ENCODE measurements at regions not wholly inside any gene's neighbourhood (a gene's known extent, or its start where the extent isn't known, plus 50 kb on each side); places are given as distances from the start of the nearest gene placed in this dataset.

DNA sequence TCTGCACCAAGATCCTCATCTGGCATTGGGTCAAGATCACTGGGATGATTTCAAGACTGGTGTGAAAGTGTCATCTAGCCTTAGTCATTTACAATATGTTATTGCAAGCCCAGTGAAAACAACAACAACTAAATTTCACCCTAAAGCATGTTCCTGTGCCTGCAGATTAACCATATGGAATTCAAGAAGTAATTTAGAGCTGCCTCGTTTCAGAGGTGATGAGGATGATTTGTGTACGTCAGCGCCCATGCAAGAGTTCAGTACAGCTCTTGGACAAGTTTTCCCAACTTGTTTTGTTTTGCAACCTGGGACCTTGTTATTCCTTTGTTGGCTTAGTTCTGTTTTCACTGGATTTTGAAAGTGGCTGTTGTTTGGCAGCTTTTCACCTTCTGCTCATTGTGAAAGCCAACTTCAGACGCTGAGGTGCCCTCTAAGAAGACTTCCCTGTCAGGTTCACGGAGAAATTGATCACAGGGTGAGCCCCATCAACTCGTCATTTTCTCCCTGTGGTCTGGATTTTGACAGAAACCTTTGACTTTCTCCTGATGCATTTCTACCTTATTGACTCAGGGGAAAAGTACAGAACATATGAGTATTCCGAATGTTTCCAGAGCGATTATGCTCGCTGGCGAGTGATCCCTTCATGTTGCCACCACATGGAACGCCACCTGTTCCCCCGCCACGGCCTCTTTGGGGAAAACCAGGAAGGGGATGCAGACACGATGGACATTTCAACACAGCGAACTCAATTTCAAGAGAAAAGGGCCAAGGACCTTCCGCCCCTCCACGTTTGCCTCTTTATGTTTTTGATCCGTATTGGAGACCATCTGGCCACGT, 85.6 kb downstream of the FOXL1 start:
- H3K4me3 ChIP-seq, result no peak overlapping the region
- no peak overlapping the region for H3K27ac ChIP-seq
- peaks cover 0 to 25% of the 10 kb centered on the region in 2 donors for H3K27me3 ChIP-seq
- H3K4me1 ChIP-seq, result no peaks in the 10 kb centered on the region
- H3K9me3 ChIP-seq, result no peaks in the 10 kb centered on the region
- TF ChIP-seq POLR2AphosphoS5 (IDR thresholded peaks at IDR 0.05), result no peak
- no peak for TF ChIP-seq POLR2A (IDR thresholded peaks at IDR 0.05)
- TF ChIP-seq, protein P1, sequence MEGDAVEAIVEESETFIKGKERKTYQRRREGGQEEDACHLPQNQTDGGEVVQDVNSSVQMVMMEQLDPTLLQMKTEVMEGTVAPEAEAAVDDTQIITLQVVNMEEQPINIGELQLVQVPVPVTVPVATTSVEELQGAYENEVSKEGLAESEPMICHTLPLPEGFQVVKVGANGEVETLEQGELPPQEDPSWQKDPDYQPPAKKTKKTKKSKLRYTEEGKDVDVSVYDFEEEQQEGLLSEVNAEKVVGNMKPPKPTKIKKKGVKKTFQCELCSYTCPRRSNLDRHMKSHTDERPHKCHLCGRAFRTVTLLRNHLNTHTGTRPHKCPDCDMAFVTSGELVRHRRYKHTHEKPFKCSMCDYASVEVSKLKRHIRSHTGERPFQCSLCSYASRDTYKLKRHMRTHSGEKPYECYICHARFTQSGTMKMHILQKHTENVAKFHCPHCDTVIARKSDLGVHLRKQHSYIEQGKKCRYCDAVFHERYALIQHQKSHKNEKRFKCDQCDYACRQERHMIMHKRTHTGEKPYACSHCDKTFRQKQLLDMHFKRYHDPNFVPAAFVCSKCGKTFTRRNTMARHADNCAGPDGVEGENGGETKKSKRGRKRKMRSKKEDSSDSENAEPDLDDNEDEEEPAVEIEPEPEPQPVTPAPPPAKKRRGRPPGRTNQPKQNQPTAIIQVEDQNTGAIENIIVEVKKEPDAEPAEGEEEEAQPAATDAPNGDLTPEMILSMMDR (IDR thresholded peaks at IDR 0.05), result no peak
- DNase-seq (ENCODE audit: low spot score in 2 of 2), result no peak
- no peaks in the 10 kb centered on the region for H3K36me3 ChIP-seq
- intact Hi-C loops (cut with DNase I; ENCODE audit: low total_unique reads), result no loop called here

- Histone ChIP-seq H3K4me3 (no peak overlapping the region), H3K27ac (no peak overlapping the region), H3K4me1 (no peaks in the 10 kb centered on the region), H3K36me3 (no peaks in the 10 kb centered on the region), H3K9me3 (no peaks in the 10 kb centered on the region), H3K27me3 (peaks cover 0 to 30% of the 10 kb centered on the region in 2 donors)
- TF ChIP-seq, protein P1 (IDR thresholded peaks at IDR 0.05), result no peak
- no peak for TF ChIP-seq POLR2AphosphoS5 (IDR thresholded peaks at IDR 0.05)
- no peak for TF ChIP-seq POLR2A (IDR thresholded peaks at IDR 0.05)
- no peak for DNase-seq (ENCODE audit: low spot score in 2 of 2)
- intact Hi-C loops (cut with DNase I; ENCODE audit: low total_unique reads), result no loop called here
Measured at GRCh38 chr16:86664522-86665318, 86.4 kb downstream of the FOXL1 start.

DNA sequence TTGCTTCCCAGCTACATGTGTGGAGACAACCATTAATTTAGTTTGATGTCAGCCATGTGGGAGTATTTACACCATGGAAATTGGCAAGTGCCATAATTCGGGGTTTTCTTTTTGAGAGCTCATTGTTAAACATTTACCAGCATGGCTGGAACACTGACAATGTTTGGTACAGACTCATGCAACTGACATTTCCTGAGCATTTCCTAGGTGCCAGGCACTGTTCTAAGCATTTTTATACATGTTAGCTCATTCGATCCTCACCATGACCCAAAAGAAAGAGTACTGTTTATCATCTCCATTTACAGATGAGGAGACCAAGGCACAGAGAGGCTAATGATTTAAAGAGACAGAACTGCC, 86.9 kb downstream of the FOXL1 start:
- intact Hi-C loops (cut with DNase I; ENCODE audit: low total_unique reads), result no loop called here
- Histone ChIP-seq H3K4me3 (no peak overlapping the region), H3K27me3 (peaks cover 0 to 32% of the 10 kb centered on the region in 2 donors), H3K9me3 (no peaks in the 10 kb centered on the region), H3K4me1 (no peaks in the 10 kb centered on the region), H3K27ac (no peak overlapping the region), H3K36me3 (no peaks in the 10 kb centered on the region)
- no peak for DNase-seq (ENCODE audit: low spot score in 2 of 2)
- TF ChIP-seq, protein P1 (IDR thresholded peaks at IDR 0.05), result no peak
- no peak for TF ChIP-seq POLR2AphosphoS5 (IDR thresholded peaks at IDR 0.05)
- TF ChIP-seq POLR2A (IDR thresholded peaks at IDR 0.05), result no peak

- intact Hi-C loops (cut with DNase I; ENCODE audit: low total_unique reads), result no loop called here
- H3K4me1 ChIP-seq, result no peaks in the 10 kb centered on the region
Measured at GRCh38 chr16:86665929-86666328, 87.6 kb downstream of the FOXL1 start.

More at GRCh38 chr16:86665929-86666328, 87.6 kb downstream of the FOXL1 start:
- Histone ChIP-seq H3K4me3 (no peak overlapping the region), H3K36me3 (no peaks in the 10 kb centered on the region), H3K27ac (no peak overlapping the region), H3K27me3 (peaks cover 0 to 25% of the 10 kb centered on the region in 2 donors), H3K9me3 (no peaks in the 10 kb centered on the region)
- DNase-seq (ENCODE audit: low spot score in 2 of 2), result no peak
- TF ChIP-seq, protein P1 (IDR thresholded peaks at IDR 0.05), result no peak
- TF ChIP-seq POLR2A (IDR thresholded peaks at IDR 0.05) (no peak), POLR2AphosphoS5 (IDR thresholded peaks at IDR 0.05) (no peak)
